Skeletal muscle cell (primary cell): ENCODE measurements at regions not wholly inside any gene's neighbourhood (a gene's known extent, or its start where the extent isn't known, plus 50 kb on each side); places are given as distances from the start of the nearest gene placed in this dataset.

Experiments
- DNase-seq: peaks from one replicate; pipeline ENCODE4 v3.0.0-alpha.2; 2010; ENCODE audit warnings: low read depth
- H3K4me3 ChIP-seq: 2 replicates; pipeline ENCODE4 v1.5.1; 2011; ENCODE audit warnings: low read depth, mild to moderate bottlenecking, control low read depth, low read length, moderate library complexity

- H3K4me3 ChIP-seq, result no peak overlapping the region
- no peak for DNase-seq
These were observed 133.9 kb downstream of the RAP2B start for GRCh38 chr3:153295901-153296300.

GRCh38 chr3:153305189-153305588, 143.2 kb downstream of the RAP2B start:
- no peak overlapping the region for H3K4me3 ChIP-seq
- no peak for DNase-seq

GRCh38 chr3:153311541-153311940, 149.5 kb downstream of the RAP2B start:
- no peak for DNase-seq
- H3K4me3 ChIP-seq, result no peak overlapping the region

GRCh38 chr3:153313302-153313965, 151.4 kb downstream of the RAP2B start:
- DNase-seq, result no peak
- H3K4me3 ChIP-seq, result no peak overlapping the region

- DNase-seq, result no peak
- no peak overlapping the region for H3K4me3 ChIP-seq
These were observed 152.0 kb downstream of the RAP2B start for GRCh38 chr3:153314038-153314437.

GRCh38 chr3:153315781-153316180, 153.8 kb downstream of the RAP2B start:
- DNase-seq, result no peak
- H3K4me3 ChIP-seq, result no peak overlapping the region

- no peak for DNase-seq
- no peak overlapping the region for H3K4me3 ChIP-seq
These were observed 157.9 kb downstream of the RAP2B start for GRCh38 chr3:153319705-153320554.

- H3K4me3 ChIP-seq, result no peak overlapping the region
- DNase-seq, result no peak
These were observed 158.6 kb downstream of the RAP2B start for GRCh38 chr3:153320585-153321128.

GRCh38 chr3:153328690-153329089, 166.7 kb downstream of the RAP2B start:
- no peak overlapping the region for H3K4me3 ChIP-seq
- no peak for DNase-seq

GRCh38 chr3:153330901-153331300, 168.9 kb downstream of the RAP2B start:
- H3K4me3 ChIP-seq, result no peak overlapping the region
- no peak for DNase-seq

- DNase-seq, result no peak
- no peak overlapping the region for H3K4me3 ChIP-seq
These were observed 169.7 kb downstream of the RAP2B start for GRCh38 chr3:153331676-153332075.

GRCh38 chr3:153334558-153334957, 172.5 kb downstream of the RAP2B start:
- no peak overlapping the region for H3K4me3 ChIP-seq
- no peak for DNase-seq

GRCh38 chr3:153337369-153337768, 175.3 kb downstream of the RAP2B start:
- no peak for DNase-seq
- H3K4me3 ChIP-seq, result no peak overlapping the region

- no peak overlapping the region for H3K4me3 ChIP-seq
- DNase-seq, result peak; percentile 77
These were observed 176.5 kb downstream of the RAP2B start for GRCh38 chr3:153338487-153338886.

- H3K4me3 ChIP-seq, result no peak overlapping the region
- peak; percentile 41 for DNase-seq
These were observed 177.0 kb downstream of the RAP2B start for GRCh38 chr3:153339065-153339464.

GRCh38 chr3:153343988-153344782, 182.2 kb downstream of the RAP2B start:
- DNase-seq, result no peak
- H3K4me3 ChIP-seq, result no peak overlapping the region

GRCh38 chr3:153348457-153349107, 186.6 kb downstream of the RAP2B start:
- DNase-seq, result no peak
- H3K4me3 ChIP-seq, result no peak overlapping the region

- DNase-seq, result no peak
- H3K4me3 ChIP-seq, result no peak overlapping the region
These were observed 187.1 kb downstream of the RAP2B start for GRCh38 chr3:153349108-153349499.

- H3K4me3 ChIP-seq, result no peak overlapping the region
- DNase-seq, result peak; percentile 62
These were observed 188.4 kb downstream of the RAP2B start for GRCh38 chr3:153350420-153350819.
